Panc1 (cell line): ENCODE measurements at regions not wholly inside any gene's neighbourhood (a gene's known extent, or its start where the extent isn't known, plus 50 kb on each side); places are given as distances from the start of the nearest gene placed in this dataset.

ENCODE experiments used
- POLR2AphosphoS5 ChIP-seq: IDR thresholded peaks from 2 replicates; pipeline ENCODE4 v1.6.1; 2012; ENCODE audit warnings: mild to moderate bottlenecking, low read depth, low read length, moderate library complexity
- SIN3A ChIP-seq: IDR thresholded peaks from 2 replicates; pipeline ENCODE4 v1.6.1; 2012; ENCODE audit warnings: low read depth, mild to moderate bottlenecking, low read length, moderate library complexity, borderline replicate concordance; ENCODE audit not compliant: insufficient read depth
- TCF7L2 ChIP-seq: IDR thresholded peaks from 2 replicates; pipeline ENCODE4 v1.6.1; 2011; ENCODE audit warnings: mild to moderate bottlenecking, low read depth, low read length, inconsistent platforms
- TF ChIP-seq, protein P1 (sequence below): fragments of 450-650 bp; IDR thresholded peaks from 2 replicates; pipeline ENCODE4 v1.5.1; 2017; ENCODE audit warnings: mild to moderate bottlenecking
- TF ChIP-seq, protein P2 (sequence below), 2 experiments: IDR thresholded peaks; 2 replicates each; pipeline ENCODE4 v1.6.1; 2011 to 2012; ENCODE audit warnings: low read depth in 2 of 2, control low read depth in 1 of 2, low read length in 1 of 2, mild to moderate bottlenecking in 1 of 2, moderate library complexity in 1 of 2; ENCODE audit not compliant: insufficient read depth in 1 of 2

DNA sequence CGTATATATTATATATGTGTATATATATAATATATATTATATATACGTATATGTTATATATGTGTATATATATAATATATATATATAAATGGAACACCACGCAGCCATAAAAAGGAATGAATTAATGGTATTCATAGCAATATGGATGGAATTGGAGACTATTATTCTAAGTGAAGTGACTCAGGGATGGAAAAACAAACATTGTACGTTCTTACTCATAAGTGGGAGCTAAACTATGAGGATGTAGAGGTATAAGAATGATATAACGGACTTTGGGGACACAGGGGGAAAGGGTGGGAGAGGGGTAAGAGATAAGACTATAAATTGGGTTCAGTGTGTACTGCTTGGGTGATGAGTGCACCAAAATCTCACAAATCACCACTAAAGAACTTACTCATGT, 1388.9 kb downstream of the C4orf33 start:
- TF ChIP-seq, protein P1, sequence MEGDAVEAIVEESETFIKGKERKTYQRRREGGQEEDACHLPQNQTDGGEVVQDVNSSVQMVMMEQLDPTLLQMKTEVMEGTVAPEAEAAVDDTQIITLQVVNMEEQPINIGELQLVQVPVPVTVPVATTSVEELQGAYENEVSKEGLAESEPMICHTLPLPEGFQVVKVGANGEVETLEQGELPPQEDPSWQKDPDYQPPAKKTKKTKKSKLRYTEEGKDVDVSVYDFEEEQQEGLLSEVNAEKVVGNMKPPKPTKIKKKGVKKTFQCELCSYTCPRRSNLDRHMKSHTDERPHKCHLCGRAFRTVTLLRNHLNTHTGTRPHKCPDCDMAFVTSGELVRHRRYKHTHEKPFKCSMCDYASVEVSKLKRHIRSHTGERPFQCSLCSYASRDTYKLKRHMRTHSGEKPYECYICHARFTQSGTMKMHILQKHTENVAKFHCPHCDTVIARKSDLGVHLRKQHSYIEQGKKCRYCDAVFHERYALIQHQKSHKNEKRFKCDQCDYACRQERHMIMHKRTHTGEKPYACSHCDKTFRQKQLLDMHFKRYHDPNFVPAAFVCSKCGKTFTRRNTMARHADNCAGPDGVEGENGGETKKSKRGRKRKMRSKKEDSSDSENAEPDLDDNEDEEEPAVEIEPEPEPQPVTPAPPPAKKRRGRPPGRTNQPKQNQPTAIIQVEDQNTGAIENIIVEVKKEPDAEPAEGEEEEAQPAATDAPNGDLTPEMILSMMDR: no peak
- TF ChIP-seq SIN3A: no peak
- TF ChIP-seq, protein P2, sequence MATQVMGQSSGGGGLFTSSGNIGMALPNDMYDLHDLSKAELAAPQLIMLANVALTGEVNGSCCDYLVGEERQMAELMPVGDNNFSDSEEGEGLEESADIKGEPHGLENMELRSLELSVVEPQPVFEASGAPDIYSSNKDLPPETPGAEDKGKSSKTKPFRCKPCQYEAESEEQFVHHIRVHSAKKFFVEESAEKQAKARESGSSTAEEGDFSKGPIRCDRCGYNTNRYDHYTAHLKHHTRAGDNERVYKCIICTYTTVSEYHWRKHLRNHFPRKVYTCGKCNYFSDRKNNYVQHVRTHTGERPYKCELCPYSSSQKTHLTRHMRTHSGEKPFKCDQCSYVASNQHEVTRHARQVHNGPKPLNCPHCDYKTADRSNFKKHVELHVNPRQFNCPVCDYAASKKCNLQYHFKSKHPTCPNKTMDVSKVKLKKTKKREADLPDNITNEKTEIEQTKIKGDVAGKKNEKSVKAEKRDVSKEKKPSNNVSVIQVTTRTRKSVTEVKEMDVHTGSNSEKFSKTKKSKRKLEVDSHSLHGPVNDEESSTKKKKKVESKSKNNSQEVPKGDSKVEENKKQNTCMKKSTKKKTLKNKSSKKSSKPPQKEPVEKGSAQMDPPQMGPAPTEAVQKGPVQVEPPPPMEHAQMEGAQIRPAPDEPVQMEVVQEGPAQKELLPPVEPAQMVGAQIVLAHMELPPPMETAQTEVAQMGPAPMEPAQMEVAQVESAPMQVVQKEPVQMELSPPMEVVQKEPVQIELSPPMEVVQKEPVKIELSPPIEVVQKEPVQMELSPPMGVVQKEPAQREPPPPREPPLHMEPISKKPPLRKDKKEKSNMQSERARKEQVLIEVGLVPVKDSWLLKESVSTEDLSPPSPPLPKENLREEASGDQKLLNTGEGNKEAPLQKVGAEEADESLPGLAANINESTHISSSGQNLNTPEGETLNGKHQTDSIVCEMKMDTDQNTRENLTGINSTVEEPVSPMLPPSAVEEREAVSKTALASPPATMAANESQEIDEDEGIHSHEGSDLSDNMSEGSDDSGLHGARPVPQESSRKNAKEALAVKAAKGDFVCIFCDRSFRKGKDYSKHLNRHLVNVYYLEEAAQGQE (IDR thresholded peaks at IDR 0.05; ENCODE audit: insufficient read depth in 1 of 2, low read depth in 2 of 2, low read length in 1 of 2): no peak
- TF ChIP-seq POLR2AphosphoS5: no peak
- TF ChIP-seq TCF7L2: no peak
